Stimulated activated CD4-positive, alpha-beta T cell treated with anti-CD3 and anti-CD28 coated beads, TNF-alpha, amount 100 ng/mL, for 24 hours (primary cell): ENCODE measurements at regions not wholly inside any gene's neighbourhood (a gene's known extent, or its start where the extent isn't known, plus 50 kb on each side); places are given as distances from the start of the nearest gene placed in this dataset.

Experiments used
- DNase-seq, 3 experiments: peaks; one replicate each; pipeline ENCODE4 v3.0.0-alpha.2; 2020; ENCODE audit warnings: low read depth in 3 of 3

DNA sequence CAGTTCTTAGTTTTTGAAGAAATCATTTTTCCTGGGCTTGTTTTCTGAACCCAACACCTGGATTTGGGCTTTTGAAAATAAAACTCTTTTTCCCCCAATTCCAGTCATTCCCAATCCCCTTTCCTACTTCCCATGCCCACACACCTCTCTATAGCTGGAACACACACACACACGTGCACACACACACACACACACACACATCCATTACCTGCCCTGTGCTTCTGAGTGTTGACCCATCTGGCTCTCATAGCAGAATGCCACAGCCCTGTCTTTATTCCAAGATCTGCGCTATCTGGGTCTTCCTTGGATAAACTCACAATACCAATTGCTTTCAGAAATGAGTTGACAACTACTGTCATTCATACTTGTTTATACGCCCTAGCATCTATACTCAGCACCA is 54.9 kb upstream of the C4orf54 start:
- DNase-seq: no peak

DNA sequence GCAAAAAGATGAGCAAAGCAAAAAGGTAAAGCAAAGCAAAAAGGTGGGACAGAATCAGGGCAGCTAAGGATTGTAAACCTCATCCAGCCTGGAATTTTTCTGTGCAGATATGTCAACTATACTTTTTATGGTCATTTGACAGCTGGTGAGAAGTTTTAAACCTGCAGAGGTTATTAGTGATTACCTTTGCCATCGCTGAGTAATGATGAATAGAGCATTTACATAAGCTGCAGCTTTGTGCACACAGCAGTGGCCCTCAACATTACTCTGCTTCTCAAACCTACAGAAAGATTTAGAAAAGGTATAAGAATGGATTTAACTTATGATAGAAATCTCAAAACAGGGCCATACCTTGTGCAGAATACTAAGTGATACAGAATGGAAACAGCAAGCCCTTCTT is 54.5 kb upstream of the C4orf54 start:
- no peak for DNase-seq

DNA sequence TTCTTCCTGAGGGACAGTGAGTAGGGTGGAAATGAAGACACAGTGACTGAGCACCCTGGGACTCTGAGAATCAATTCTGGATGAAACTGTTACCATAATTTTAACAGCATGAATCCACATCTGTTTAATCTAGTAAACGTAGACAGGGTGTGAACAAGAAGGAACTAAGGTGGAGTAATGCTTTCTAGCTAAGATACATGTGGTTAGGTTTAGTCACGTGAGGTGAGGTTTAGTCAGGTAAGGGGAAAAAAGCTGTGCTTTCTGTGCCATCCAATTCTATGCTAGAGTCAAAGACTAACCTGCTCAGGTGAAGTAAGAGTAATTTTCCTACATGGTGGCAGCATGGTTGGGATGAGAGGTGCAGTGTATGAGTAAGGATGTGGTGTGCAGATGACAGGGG is 54.0 kb upstream of the C4orf54 start:
- DNase-seq: no peak

DNA sequence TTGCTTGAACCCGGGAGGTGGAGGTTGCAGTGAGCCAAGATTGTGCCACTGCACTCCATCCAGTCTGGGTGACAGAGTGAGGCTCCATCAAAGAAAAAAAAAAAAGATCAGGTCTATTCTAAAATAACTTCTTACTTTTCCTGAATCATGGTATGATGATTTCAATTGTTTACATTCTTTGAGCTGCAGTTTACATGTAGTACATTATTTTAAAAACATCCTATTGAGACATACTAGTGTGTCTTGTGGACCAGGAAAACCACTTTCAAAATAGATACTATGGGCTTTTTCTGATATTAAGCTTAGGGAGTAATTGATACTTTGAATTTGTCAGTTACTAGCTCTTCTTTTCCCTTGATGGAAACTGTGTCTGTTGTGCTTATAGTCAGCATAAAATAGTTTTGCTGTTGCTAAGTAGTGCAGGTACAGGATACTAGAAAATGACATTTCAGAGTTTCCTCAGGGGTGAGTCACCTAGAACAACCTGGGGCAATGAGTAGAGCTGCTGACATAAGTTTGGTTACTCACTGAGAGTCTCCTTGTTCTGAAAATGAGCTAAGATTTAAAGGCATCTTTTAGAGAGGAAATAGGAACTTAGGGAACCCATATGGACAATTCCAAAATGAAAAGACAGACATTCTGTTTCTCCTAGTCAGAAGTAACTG is 53.2 kb upstream of the C4orf54 start:
- DNase-seq: no peak

DNA sequence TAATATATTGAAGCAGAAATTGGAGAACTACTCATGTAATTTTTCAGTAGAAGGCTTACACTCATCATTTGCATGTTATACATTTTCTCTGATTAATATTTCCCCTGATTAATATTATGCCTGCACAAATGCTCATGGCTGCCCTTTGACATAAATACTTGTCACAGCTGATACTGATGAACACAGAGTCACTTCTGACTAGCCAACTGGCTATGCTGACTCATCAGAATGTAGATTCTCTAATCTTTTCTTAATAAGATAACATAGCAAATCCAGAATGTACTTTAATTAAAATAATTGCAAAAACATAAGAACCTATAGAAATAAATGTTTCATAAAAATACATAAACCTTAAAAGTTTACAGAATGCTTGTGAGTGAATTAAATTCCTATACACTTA is 52.4 kb upstream of the C4orf54 start:
- DNase-seq: no peak

DNA sequence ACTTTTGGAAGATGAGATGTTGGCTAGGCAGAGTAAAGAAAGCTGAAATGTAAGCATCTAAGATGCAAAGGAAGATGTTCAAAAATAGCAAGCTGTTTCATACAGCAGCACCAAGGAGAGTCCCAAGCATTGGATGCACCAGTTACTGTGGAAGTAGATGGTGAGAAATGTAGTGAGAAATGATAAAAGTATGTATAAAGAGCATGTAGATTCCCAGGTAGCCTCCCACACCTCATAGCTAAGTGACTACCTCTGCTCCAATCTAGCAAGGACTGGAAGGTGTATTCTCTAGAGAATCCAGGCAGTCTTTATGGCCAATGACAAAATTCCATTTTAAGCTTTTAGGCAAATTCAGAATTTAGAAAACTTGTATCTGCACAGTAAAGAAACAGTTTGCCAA is 50.9 kb upstream of the C4orf54 start:
- DNase-seq: no peak
